ENCODE measurements at regions not wholly inside any gene's neighbourhood (a gene's known extent, or its start where the extent isn't known, plus 50 kb on each side); places are given as distances from the start of the nearest gene placed in this dataset.

GRCh38 chr10:78752708-78753107 is 316.1 kb upstream of the ZMIZ1 start:
- no peak for TF ChIP-seq CTCF (IDR thresholded peaks at IDR 0.05)
- no peak for TF ChIP-seq POLR2A (IDR thresholded peaks at IDR 0.05)
- no peak for TF ChIP-seq EP300 (IDR thresholded peaks at IDR 0.05)
